SK-N-SH treated with all-trans-retinoic acid at 6 μM for 48 hours (cell line): ENCODE measurements at regions not wholly inside any gene's neighbourhood (a gene's known extent, or its start where the extent isn't known, plus 50 kb on each side); places are given as distances from the start of the nearest gene placed in this dataset.

Experiments
- ATAC-seq: fragments of 200-7000 bp; cut with Tn5 transposase; 3 replicates; pipeline ENCODE4 v1.9.1; 2020; ENCODE audit warnings: mild to moderate bottlenecking, moderate library complexity
- ARNTL ChIP-seq: fragments of 450-650 bp; formaldehyde crosslinking; IDR thresholded peaks from 2 replicates; pipeline ENCODE4 v1.5.0; 2020; ENCODE audit warnings: low read depth, mild to moderate bottlenecking, moderate library complexity, borderline replicate concordance
- BACH2 ChIP-seq: fragments of 250-450 bp; sonication (Bioruptor Pico); IDR thresholded peaks from 2 replicates; pipeline ENCODE4 v1.9.0; 2021; ENCODE audit warnings: mild to moderate bottlenecking, borderline replicate concordance
- CREB5 ChIP-seq: fragments of 250-450 bp; sonication (Bioruptor Pico); IDR thresholded peaks from 2 replicates; pipeline ENCODE4 v1.5.1; 2020; ENCODE audit warnings: low read depth, mild to moderate bottlenecking, moderate library complexity
- CSDC2 ChIP-seq: fragments of 250-450 bp; sonication (Bioruptor Pico); IDR thresholded peaks from 2 replicates; pipeline ENCODE4 v1.5.0; 2020; ENCODE audit warnings: mild to moderate bottlenecking, moderate library complexity
- CSRNP3 ChIP-seq: fragments of 250-450 bp; sonication (Bioruptor Pico); IDR thresholded peaks from 2 replicates; pipeline ENCODE4 v1.5.1; 2021; ENCODE audit warnings: mild to moderate bottlenecking, moderate library complexity
- ISL1 ChIP-seq: fragments of 250-450 bp; sonication (Bioruptor Pico); IDR thresholded peaks from 2 replicates; pipeline ENCODE4 v2.1.2; 2022; ENCODE audit warnings: mild to moderate bottlenecking, moderate library complexity
- OSR1 ChIP-seq: fragments of 250-450 bp; sonication (Bioruptor Pico); IDR thresholded peaks from 2 replicates; pipeline ENCODE4 v1.8.0; 2022; ENCODE audit warnings: moderate library complexity, mild to moderate bottlenecking, inconsistent platforms
- PATZ1 ChIP-seq: fragments of 250-450 bp; sonication (Bioruptor Pico); IDR thresholded peaks from 2 replicates; pipeline ENCODE4 v1.8.0; 2020; ENCODE audit warnings: mild to moderate bottlenecking, moderate library complexity, borderline replicate concordance
- POU6F1 ChIP-seq: fragments of 250-450 bp; sonication (Bioruptor Pico); IDR thresholded peaks from 2 replicates; pipeline ENCODE4 v1.8.0; 2021; ENCODE audit warnings: low read depth, mild to moderate bottlenecking, moderate library complexity, borderline replicate concordance
- PPARA ChIP-seq: fragments of 250-450 bp; sonication (Bioruptor Pico); IDR thresholded peaks from 2 replicates; pipeline ENCODE4 v1.5.0; 2020; ENCODE audit warnings: mild to moderate bottlenecking, borderline replicate concordance
- RARB ChIP-seq: fragments of 250-450 bp; sonication (Bioruptor Pico); IDR thresholded peaks from 2 replicates; pipeline ENCODE4 v1.8.0; 2021; ENCODE audit warnings: mild to moderate bottlenecking, moderate library complexity
- TCF4 ChIP-seq: fragments of 250-450 bp; sonication (Bioruptor Pico); IDR thresholded peaks from 2 replicates; pipeline ENCODE4 v1.8.0; 2021; ENCODE audit warnings: mild to moderate bottlenecking, moderate library complexity, borderline replicate concordance
- TSHZ2 ChIP-seq: fragments of 250-450 bp; sonication (Bioruptor Pico); IDR thresholded peaks from 2 replicates; pipeline ENCODE4 v1.5.0; 2020; ENCODE audit warnings: mild to moderate bottlenecking, moderate library complexity
- ZC3H10 ChIP-seq: fragments of 250-450 bp; sonication (Bioruptor Pico); IDR thresholded peaks from 2 replicates; pipeline ENCODE4 v1.5.1; 2021; ENCODE audit warnings: mild to moderate bottlenecking, moderate library complexity
- ZFP30 ChIP-seq: fragments of 450-650 bp; formaldehyde crosslinking; IDR thresholded peaks from 2 replicates; pipeline ENCODE4 v1.5.0; 2022; ENCODE audit warnings: mild to moderate bottlenecking, moderate library complexity
- ZNF565 ChIP-seq: fragments of 450-650 bp; formaldehyde crosslinking; conservative IDR thresholded peaks from 2 replicates; pipeline ENCODE4 v1.5.0; 2020; ENCODE audit warnings: low read depth, mild to moderate bottlenecking, moderate library complexity
- ZNF70 ChIP-seq: fragments of 450-650 bp; formaldehyde crosslinking; IDR thresholded peaks from 2 replicates; pipeline ENCODE4 v1.5.0; 2020; ENCODE audit warnings: mild to moderate bottlenecking, moderate library complexity
- ZNF8 ChIP-seq: fragments of 450-650 bp; formaldehyde crosslinking; IDR thresholded peaks from 2 replicates; pipeline ENCODE4 v1.5.0; 2020; ENCODE audit warnings: mild to moderate bottlenecking, moderate library complexity

- TF ChIP-seq RARB (CRISPR knock-in tag) (no peak), ISL1 (peak; percentile 44), ZC3H10 (CRISPR knock-in tag) (no peak), PATZ1 (no peak), PPARA (CRISPR knock-in tag) (no peak), CREB5 (CRISPR knock-in tag) (no peak), BACH2 (CRISPR knock-in tag) (no peak), ARNTL (CRISPR knock-in tag) (no peak)
- peak; percentile 70 for ATAC-seq
These were observed 82.1 kb upstream of the BANK1 start for GRCh38 chr4:101708293-101709039.

GRCh38 chr4:101707596-101707995 is 82.9 kb upstream of the BANK1 start:
- no peak for ATAC-seq
- TF ChIP-seq OSR1 (CRISPR knock-in tag) = no peak
- TF ChIP-seq CSRNP3 (CRISPR knock-in tag) = no peak
- TF ChIP-seq ZNF565 = no peak
- TF ChIP-seq PATZ1 = no peak
- TF ChIP-seq POU6F1 (CRISPR knock-in tag) = no peak
- TF ChIP-seq TSHZ2 (CRISPR knock-in tag) = no peak
- TF ChIP-seq CREB5 (CRISPR knock-in tag) = no peak
- TF ChIP-seq ZFP30 = no peak
- no peak for TF ChIP-seq RARB (CRISPR knock-in tag)

GRCh38 chr4:101706535-101707057 is 83.9 kb upstream of the BANK1 start:
- ATAC-seq = no peak
- TF ChIP-seq ZNF8 (CRISPR knock-in tag) = no peak
- no peak for TF ChIP-seq ZNF70
- no peak for TF ChIP-seq TSHZ2 (CRISPR knock-in tag)
- TF ChIP-seq BACH2 (CRISPR knock-in tag) = no peak
- TF ChIP-seq PPARA (CRISPR knock-in tag) = no peak
- TF ChIP-seq PATZ1 = no peak
- TF ChIP-seq ARNTL (CRISPR knock-in tag) = no peak
- TF ChIP-seq ZFP30 = no peak
- TF ChIP-seq CSDC2 (CRISPR knock-in tag) = no peak
- TF ChIP-seq TCF4 (CRISPR knock-in tag) = no peak
